ENCODE measurements at regions not wholly inside any gene's neighbourhood (a gene's known extent, or its start where the extent isn't known, plus 50 kb on each side); places are given as distances from the start of the nearest gene placed in this dataset.

DNA sequence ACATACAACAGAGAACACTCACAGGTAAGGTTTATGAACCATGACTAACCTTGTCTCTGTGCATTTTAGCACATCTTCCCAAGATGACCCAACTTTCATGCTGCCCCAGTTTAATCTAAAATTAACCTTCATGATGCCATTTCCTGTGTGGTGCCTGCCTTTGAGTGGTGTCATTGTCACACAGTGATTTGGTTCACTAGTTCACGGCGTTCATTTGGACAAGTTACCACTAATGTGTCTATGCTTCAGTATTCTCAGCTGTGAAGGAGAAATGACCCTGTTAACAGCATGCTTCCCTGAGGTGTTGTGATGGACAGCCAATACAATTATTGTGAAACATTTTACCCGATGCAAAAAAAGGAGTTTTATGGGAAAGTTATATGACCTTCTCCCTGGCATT is 693.1 kb downstream of the RWDD3 start:
- no peaks in the 10 kb centered on the region for H3K27me3 Mint-ChIP-seq

DNA sequence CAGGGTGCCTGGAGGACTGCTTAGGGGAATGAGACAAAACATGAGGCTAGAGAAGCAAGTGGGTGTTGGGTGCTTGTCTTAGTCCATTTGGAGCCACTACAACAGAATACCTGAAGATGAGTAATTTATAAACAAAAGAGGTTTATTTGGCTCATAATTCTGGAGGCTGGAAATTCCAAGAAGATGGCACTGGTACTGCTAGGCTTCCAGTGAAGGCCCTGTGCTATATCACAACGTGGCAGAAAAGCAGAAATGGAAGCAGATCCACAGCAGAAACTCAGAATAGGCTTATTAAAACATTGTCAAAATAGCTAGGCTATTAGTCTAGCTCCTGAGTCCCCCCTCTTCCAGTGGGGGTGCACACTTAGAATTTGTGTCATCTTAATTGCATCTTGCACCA is 701.7 kb downstream of the RWDD3 start:
- no peak overlapping the region for H3K4me3 Mint-ChIP-seq
- H3K36me3 Mint-ChIP-seq: no peaks in the 10 kb centered on the region
- no peak for ATAC-seq (ENCODE audit: low read depth in 2 of 2)
- H3K27me3 Mint-ChIP-seq: no peaks in the 10 kb centered on the region
- no peak overlapping the region for H3K27ac Mint-ChIP-seq
- peaks cover 0 to 13% (median 2%) of the 10 kb centered on the region in 7 donors for H3K9me3 Mint-ChIP-seq
- H3K4me1 Mint-ChIP-seq: no peaks in the 10 kb centered on the region
- DNase-seq: no peak

More for the DNA sequence above, 693.1 kb downstream of the RWDD3 start:
- ATAC-seq (ENCODE audit: low read depth in 2 of 2) (no peak), DNase-seq (no peak)
- Mint-ChIP-seq H3K4me3 (no peak overlapping the region), H3K4me1 (no peaks in the 10 kb centered on the region), H3K36me3 (no peaks in the 10 kb centered on the region), H3K27ac (no peak overlapping the region), H3K9me3 (peaks cover 0 to 8% (median 2%) of the 10 kb centered on the region in 7 donors)

DNA sequence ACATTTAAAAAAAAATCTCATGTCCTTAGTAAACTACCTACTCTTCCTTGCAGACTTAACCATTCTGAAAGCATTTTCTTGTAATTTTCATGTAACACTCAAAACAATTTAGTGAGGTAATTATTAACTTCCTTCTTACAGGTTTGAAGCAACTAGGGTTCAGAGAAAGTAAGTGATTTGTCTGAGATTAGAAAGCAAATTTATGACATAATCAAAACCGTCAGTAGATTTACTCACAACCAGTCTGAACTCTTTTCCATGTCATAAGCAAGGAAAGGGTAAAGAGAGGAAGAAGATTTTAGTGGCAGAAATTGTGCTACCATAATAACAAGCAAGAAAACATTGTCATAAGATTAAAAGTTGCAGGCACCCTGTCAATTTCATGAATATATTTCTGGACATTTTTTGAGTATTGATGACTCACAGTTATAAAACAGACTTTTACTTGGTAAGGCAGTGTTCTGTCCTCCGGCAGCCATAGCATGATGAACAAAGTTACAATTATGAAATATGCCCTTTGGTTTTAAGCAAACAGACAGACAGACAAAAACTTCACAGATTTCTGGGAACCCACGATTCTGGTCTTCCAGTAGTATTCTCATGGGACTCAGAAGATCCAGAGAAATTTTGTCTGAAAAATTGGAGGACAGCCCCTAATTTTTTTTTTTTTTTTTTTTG is 707.2 kb downstream of the RWDD3 start:
- Mint-ChIP-seq H3K4me3 (no peak overlapping the region), H3K9me3 (peaks cover 0 to 5% (median 3%) of the 10 kb centered on the region in 7 donors), H3K4me1 (no peaks in the 10 kb centered on the region), H3K36me3 (no peaks in the 10 kb centered on the region), H3K27me3 (no peaks in the 10 kb centered on the region), H3K27ac (no peak overlapping the region)
- DNase-seq (no peak), ATAC-seq (ENCODE audit: low read depth in 2 of 2) (no peak)

DNA sequence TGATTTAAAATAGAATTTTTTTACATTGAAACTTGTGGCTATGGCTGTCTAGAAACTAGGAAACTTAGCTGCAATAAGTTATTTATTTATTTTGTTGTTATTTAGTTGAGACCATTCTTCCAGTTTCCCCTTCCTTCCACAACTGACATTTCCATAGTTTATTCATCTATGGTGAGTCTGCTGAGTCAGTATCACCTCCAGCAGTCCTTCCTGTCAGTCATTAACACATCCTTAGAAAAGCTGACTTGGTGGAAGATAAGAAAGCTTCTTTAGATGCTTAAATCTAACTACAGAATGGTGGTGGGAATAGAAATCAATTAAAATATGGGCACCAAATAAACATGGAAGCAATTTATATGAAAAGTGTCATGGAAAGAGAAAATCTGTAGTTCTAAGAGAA is 714.0 kb downstream of the RWDD3 start:
- Mint-ChIP-seq H3K27ac (no peak overlapping the region), H3K4me1 (no peaks in the 10 kb centered on the region), H3K27me3 (no peaks in the 10 kb centered on the region), H3K9me3 (peaks cover 0 to 4% (median 0%) of the 10 kb centered on the region in 7 donors), H3K4me3 (no peak overlapping the region), H3K36me3 (no peaks in the 10 kb centered on the region)
- no peak for DNase-seq
- no peak for ATAC-seq (ENCODE audit: low read depth in 2 of 2)

DNA sequence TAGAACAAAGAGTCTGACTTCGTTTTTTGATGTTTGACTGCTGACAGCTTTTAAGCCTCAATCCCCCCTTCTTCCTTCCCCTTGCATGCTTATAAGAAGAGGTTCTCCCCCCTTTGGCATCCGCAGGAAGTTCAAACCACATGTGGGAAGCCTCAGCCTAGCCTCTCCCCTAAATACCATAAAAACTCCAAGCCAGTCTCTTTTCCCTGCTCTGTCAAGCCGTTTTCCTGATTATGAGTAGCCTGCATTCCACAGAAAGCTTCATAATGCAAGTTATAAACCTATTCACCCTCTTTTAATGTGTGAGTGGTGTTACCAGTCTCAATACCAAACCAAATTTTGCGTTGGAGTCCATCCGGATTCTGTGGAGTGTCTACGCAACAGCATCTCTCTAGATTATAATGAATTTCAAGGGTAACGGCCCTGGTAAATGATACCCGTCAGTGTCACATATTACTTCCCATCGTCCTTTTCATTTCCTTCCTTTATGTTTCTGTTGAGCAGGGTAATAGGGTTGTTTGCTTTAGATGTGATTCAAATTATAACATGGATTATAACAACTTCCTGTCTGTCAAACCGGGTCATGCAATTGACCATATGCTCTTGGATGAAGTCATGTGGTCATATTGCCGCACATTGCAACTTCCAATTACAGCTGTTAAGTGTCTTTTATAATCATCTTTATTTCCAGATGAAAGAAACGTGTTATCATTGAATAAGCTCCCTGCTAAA is 717.5 kb downstream of the RWDD3 start:
- Mint-ChIP-seq H3K27me3 (no peaks in the 10 kb centered on the region), H3K9me3 (no peaks in the 10 kb centered on the region), H3K36me3 (no peaks in the 10 kb centered on the region), H3K4me1 (no peaks in the 10 kb centered on the region), H3K27ac (no peak overlapping the region), H3K4me3 (no peak overlapping the region)
- DNase-seq (no peak), ATAC-seq (ENCODE audit: low read depth in 2 of 2) (no peak)

DNA sequence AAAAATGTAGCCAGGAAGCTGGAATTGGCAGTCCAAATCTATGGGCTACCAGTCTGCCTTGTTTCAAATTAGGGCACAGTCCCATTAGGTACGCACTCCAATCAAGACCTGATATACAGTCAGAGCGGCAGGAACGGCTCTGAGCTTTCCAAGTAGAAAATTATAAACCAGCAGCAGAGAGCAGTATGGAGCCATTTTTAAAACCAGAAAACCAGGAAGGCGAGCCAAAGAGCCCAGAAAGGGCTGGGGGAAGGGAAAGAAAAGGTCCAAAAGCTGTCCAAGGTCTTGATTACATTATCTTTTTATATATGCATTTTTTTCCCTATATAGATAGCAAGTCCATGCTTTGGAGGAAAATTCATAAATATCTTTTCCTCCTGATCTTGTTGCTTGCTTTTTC is 719.0 kb downstream of the RWDD3 start:
- DNase-seq (no peak), ATAC-seq (ENCODE audit: low read depth in 2 of 2) (no peak)
- H3K4me1 Mint-ChIP-seq: no peaks in the 10 kb centered on the region
- peaks cover 0 to under 1% (median 0%) of the 10 kb centered on the region in 7 donors for H3K9me3 Mint-ChIP-seq
- H3K36me3 Mint-ChIP-seq: no peaks in the 10 kb centered on the region
- H3K27me3 Mint-ChIP-seq: no peaks in the 10 kb centered on the region
- H3K4me3 Mint-ChIP-seq: no peak overlapping the region
- H3K27ac Mint-ChIP-seq: no peak overlapping the region

DNA sequence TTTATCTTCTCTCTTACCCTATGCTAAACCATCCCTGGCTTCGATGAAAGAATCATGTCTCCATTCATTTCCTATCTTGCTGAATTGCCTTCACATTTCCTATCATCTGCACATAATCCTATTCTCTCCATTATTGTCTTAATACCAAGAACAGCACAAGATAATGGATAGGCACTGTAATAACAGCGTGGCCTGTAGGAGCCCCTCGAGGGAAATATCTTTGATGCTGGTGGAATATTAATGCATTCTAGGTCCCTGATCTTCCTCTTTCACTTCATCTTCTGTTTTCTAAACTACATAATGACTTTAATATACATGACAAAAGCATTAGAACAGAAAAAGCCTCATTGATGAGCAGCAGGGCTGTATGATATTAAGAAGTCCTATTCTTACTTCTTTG is 720.6 kb downstream of the RWDD3 start:
- DNase-seq (no peak), ATAC-seq (ENCODE audit: low read depth in 2 of 2) (no peak)
- Mint-ChIP-seq H3K27ac (no peak overlapping the region), H3K4me1 (no peaks in the 10 kb centered on the region), H3K27me3 (no peaks in the 10 kb centered on the region), H3K9me3 (peaks cover 0 to 7% (median 2%) of the 10 kb centered on the region in 7 donors), H3K36me3 (no peaks in the 10 kb centered on the region), H3K4me3 (no peak overlapping the region)

DNA sequence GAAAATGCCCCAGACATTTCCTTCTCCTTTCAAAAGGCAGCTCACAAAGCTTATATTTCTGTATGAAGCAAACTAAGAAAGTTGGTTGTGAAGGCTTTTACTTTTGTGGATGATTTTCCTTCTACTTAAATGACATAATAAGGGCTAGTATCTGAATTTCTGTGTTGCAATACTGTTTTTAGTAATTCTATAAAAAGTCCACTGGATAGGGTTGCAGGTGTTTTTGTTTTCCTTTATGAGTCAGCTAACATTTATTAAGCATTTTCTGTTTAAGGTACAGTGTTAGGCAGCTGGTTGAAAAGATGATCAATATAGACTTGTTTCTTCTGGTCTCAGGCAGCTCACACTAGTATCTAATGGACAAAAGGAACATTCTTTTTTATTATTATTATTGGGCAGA is 722.2 kb downstream of the RWDD3 start:
- ATAC-seq (ENCODE audit: low read depth in 2 of 2): no peak
- no peaks in the 10 kb centered on the region for H3K4me1 Mint-ChIP-seq
- no peak overlapping the region for H3K27ac Mint-ChIP-seq

DNA sequence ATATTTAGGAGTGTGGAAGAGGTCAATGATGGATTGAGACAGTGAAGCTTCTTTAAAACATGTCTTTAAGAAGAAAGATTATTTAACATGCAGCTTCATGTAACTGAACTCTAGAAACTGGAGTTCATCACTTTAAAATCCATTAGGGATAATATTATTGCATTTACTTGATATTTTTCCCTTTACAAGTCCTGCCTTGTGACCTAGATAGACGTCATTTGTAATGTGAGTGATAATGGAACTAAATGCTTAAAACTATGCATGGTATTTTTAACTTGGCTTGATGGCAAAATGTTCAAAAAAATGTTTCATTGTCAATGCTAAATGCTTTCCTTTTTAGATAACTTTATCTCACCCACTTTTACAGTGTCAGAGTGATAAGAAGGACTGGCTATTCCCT is 723.7 kb downstream of the RWDD3 start:
- H3K9me3 Mint-ChIP-seq: peaks cover 2 to 23% (median 4%) of the 10 kb centered on the region in 7 donors
- no peaks in the 10 kb centered on the region for H3K36me3 Mint-ChIP-seq
- ATAC-seq (ENCODE audit: low read depth in 2 of 2): no peak
- no peaks in the 10 kb centered on the region for H3K4me1 Mint-ChIP-seq
- H3K4me3 Mint-ChIP-seq: no peak overlapping the region
- H3K27ac Mint-ChIP-seq: no peak overlapping the region
- no peaks in the 10 kb centered on the region for H3K27me3 Mint-ChIP-seq
- no peak for DNase-seq

More for the DNA sequence above, 722.2 kb downstream of the RWDD3 start:
- Mint-ChIP-seq H3K27me3 (no peaks in the 10 kb centered on the region), H3K4me3 (no peak overlapping the region), H3K36me3 (no peaks in the 10 kb centered on the region), H3K9me3 (peaks cover 0 to 11% (median 3%) of the 10 kb centered on the region in 7 donors)
- no peak for DNase-seq

DNA sequence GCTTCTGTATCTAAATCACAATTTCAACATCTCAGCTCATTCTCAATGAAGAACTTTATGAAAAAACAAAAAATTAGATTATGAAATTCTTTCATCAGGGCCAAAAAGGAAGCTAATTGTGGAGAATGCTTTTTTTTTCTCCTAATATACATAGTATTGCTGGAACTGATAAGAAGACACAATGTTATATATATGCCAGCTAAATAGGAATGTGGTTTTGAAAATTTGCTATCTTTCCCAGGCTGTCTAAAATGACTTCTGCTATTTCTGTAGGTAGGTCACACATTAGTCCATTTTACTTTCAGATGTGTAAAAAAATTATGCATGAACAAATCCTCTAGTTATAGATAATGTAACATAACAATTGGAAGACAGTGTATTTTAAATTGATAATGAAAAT is 732.9 kb downstream of the RWDD3 start:
- no peaks in the 10 kb centered on the region for H3K27me3 Mint-ChIP-seq
- H3K27ac Mint-ChIP-seq: no peak overlapping the region
- peaks cover 0 to 46% (median 10%) of the 10 kb centered on the region in 7 donors for H3K9me3 Mint-ChIP-seq
- no peak for DNase-seq
- no peaks in the 10 kb centered on the region for H3K36me3 Mint-ChIP-seq
- no peak overlapping the region for H3K4me3 Mint-ChIP-seq
- no peak for ATAC-seq (ENCODE audit: low read depth in 2 of 2)
- no peaks in the 10 kb centered on the region for H3K4me1 Mint-ChIP-seq

DNA sequence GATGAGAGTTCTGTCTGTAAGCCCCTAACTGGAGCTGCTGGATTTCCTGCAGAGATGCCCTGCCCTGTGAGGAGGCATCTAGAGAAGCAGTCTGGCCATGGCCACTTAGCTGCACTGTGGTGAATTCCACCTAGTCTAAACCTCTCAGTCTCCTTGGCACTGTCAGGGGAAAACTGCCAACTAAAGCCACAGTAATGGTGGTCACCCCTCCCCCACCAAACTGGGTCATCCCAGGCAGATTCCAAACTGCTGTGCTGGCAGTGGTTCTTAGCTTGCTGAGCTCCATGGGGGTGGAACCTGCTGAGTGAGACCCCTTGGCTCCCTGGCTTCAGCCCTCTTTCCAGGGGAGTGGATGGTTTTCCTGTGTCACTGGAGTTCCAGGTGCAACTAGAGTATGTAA is 740.6 kb downstream of the RWDD3 start:
- no peaks in the 10 kb centered on the region for H3K27me3 Mint-ChIP-seq
- no peaks in the 10 kb centered on the region for H3K36me3 Mint-ChIP-seq
- DNase-seq: no peak
- no peaks in the 10 kb centered on the region for H3K4me1 Mint-ChIP-seq
- no peak overlapping the region for H3K27ac Mint-ChIP-seq
- peaks cover 4 to 22% (median 13%) of the 10 kb centered on the region in 7 donors for H3K9me3 Mint-ChIP-seq
- no peak for ATAC-seq (ENCODE audit: low read depth in 2 of 2)
- no peak overlapping the region for H3K4me3 Mint-ChIP-seq

DNA sequence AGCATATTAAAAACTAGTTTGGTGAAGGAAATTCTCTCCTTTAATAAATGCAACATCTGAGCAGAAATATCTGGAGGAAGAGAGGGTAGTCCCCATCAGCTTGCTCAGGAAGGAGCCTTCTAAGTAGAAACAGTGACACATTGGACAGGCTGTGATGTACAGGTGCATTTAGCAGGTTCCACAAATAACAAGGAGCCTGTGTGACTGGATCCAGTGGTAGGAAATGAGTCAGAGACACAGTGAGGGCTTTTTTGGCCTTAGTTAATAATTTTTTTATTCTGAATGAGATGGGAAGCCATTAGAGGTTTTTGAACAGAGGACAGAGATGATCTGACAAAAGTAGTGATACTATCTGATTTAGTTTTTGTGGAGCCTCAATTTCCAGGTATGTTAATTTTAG is 738.9 kb upstream of the PTBP2 start:
- H3K36me3 Mint-ChIP-seq: no peaks in the 10 kb centered on the region
- H3K4me3 Mint-ChIP-seq: no peak overlapping the region

DNA sequence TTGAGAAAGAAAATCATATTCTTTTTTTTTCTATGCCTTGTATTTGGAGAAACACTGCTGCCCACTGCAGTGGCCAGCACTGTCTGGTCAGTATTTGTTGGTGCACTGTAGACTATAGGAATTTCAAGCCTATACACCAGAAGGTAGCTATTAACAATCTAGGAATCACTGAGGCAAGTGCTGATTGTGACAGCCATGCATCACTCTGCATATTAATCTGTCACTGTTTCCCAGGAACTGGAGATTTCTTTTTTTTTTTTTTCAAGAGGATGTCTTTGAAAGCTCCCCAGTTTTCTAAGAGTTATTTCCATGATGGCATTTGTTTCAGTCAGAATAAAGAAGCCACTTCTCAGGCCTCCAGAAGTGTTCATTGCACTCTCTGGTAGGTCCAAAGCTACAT is 737.8 kb upstream of the PTBP2 start:
- H3K4me3 Mint-ChIP-seq: no peak overlapping the region
- peaks cover 0 to 5% (median 0%) of the 10 kb centered on the region in 7 donors for H3K9me3 Mint-ChIP-seq
- H3K4me1 Mint-ChIP-seq: no peaks in the 10 kb centered on the region
- no peak overlapping the region for H3K27ac Mint-ChIP-seq
- no peaks in the 10 kb centered on the region for H3K36me3 Mint-ChIP-seq
- ATAC-seq (ENCODE audit: low read depth in 2 of 2): no peak
- H3K27me3 Mint-ChIP-seq: no peaks in the 10 kb centered on the region
- DNase-seq: no peak

More for the DNA sequence above, 738.9 kb upstream of the PTBP2 start:
- H3K4me1 Mint-ChIP-seq: no peaks in the 10 kb centered on the region
- H3K27ac Mint-ChIP-seq: no peak overlapping the region
- no peak for DNase-seq
- no peaks in the 10 kb centered on the region for H3K27me3 Mint-ChIP-seq
- no peak for ATAC-seq (ENCODE audit: low read depth in 2 of 2)
- H3K9me3 Mint-ChIP-seq: peaks cover 0 to 5% (median 0%) of the 10 kb centered on the region in 7 donors

DNA sequence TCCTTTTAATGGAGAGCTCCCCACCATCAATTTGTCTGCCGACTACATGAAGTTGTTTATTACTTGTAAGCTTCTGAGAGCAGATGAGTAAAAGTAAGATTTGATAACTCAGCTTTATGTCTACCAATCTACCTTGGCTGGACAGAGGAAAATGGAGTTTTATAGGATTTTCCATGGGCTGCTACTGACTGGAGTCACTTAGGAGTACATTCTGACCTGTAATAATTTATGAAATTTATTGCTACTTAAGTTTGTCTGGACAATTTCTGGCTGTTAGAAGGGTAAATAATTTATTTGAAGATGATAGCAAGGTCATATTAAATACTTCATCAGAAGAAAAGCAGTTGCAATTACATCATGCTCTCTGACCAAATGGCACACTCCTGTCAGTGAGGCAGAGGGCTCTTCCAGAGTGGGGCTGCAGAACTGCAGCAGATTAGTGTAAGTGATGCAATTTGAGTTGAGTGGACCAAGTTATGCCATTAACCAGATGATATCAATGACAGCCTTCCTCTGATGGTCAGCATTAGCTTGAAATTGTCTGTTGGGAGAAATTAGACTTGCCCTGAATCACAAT is 736.7 kb upstream of the PTBP2 start:
- Mint-ChIP-seq H3K9me3 (peaks cover 0 to 5% (median 0%) of the 10 kb centered on the region in 7 donors), H3K36me3 (no peaks in the 10 kb centered on the region), H3K27ac (no peak overlapping the region)

More for the DNA sequence above, 736.7 kb upstream of the PTBP2 start:
- DNase-seq (no peak), ATAC-seq (ENCODE audit: low read depth in 2 of 2) (no peak)
- H3K27me3 Mint-ChIP-seq: no peaks in the 10 kb centered on the region
- H3K4me1 Mint-ChIP-seq: no peaks in the 10 kb centered on the region
- no peak overlapping the region for H3K4me3 Mint-ChIP-seq

Measured in naive B cell (primary cell).